NB4 (cell line): ENCODE measurements at regions not wholly inside any gene's neighbourhood (a gene's known extent, or its start where the extent isn't known, plus 50 kb on each side); places are given as distances from the start of the nearest gene placed in this dataset.

Source experiments
- DNase-seq: peaks from one replicate; pipeline ENCODE4 v3.0.0; 2010; ENCODE audit warnings: low read depth
- H3K4me3 ChIP-seq: one replicate; pipeline ENCODE4 v1.5.1; 2011; ENCODE audit warnings: mild to moderate bottlenecking, low read depth, low read length, moderate library complexity
- CTCF ChIP-seq: IDR thresholded peaks from one replicate; pipeline ENCODE4 v1.5.1; 2012; ENCODE audit warnings: low read depth, low read length
- MAX ChIP-seq: IDR thresholded peaks from 2 replicates; pipeline ENCODE4 v1.6.1; 2011; ENCODE audit warnings: low read depth, low read length
- MYC ChIP-seq: IDR thresholded peaks from 2 replicates; pipeline ENCODE4 v1.6.1; 2011; ENCODE audit warnings: low read depth, low read length
- POLR2A ChIP-seq: IDR thresholded peaks from 2 replicates; pipeline ENCODE4 v1.6.1; 2011; ENCODE audit warnings: mild to moderate bottlenecking; ENCODE audit not compliant: insufficient read length; ENCODE audit errors: extremely low read depth

GRCh38 chr1:76769911-76770310 lies 97.4 kb upstream of the ST6GALNAC5 start:
- no peak for DNase-seq
- TF ChIP-seq MAX (no peak), CTCF (no peak), MYC (no peak), POLR2A (no peak)
- no peak overlapping the region for H3K4me3 ChIP-seq

- no peak for TF ChIP-seq MYC
- no peak for TF ChIP-seq POLR2A
- no peak for TF ChIP-seq MAX
- no peak for TF ChIP-seq CTCF
- no peak overlapping the region for H3K4me3 ChIP-seq
- DNase-seq: no peak
Observed at GRCh38 chr1:76770979-76771378, 96.3 kb upstream of the ST6GALNAC5 start.

- no peak for TF ChIP-seq POLR2A
- no peak for TF ChIP-seq CTCF
- TF ChIP-seq MAX: no peak
- TF ChIP-seq MYC: no peak
- no peak overlapping the region for H3K4me3 ChIP-seq
- DNase-seq: no peak
Observed at GRCh38 chr1:76781447-76781846, 85.8 kb upstream of the ST6GALNAC5 start.

- no peak for TF ChIP-seq MYC
- TF ChIP-seq CTCF: no peak
- TF ChIP-seq POLR2A: no peak
- TF ChIP-seq MAX: no peak
- DNase-seq: no peak
- H3K4me3 ChIP-seq: no peak overlapping the region
Observed at GRCh38 chr1:76782809-76783208, 84.5 kb upstream of the ST6GALNAC5 start.

- H3K4me3 ChIP-seq: no peak overlapping the region
- DNase-seq: no peak
- TF ChIP-seq MYC: no peak
- no peak for TF ChIP-seq CTCF
- no peak for TF ChIP-seq MAX
- no peak for TF ChIP-seq POLR2A
Observed at GRCh38 chr1:76784502-76784901, 82.8 kb upstream of the ST6GALNAC5 start.

GRCh38 chr1:76786222-76786621 lies 81.1 kb upstream of the ST6GALNAC5 start:
- no peak overlapping the region for H3K4me3 ChIP-seq
- no peak for DNase-seq
- TF ChIP-seq CTCF (no peak), MAX (no peak), POLR2A (no peak), MYC (no peak)
